ENCODE measurements at regions not wholly inside any gene's neighbourhood (a gene's known extent, or its start where the extent isn't known, plus 50 kb on each side); places are given as distances from the start of the nearest gene placed in this dataset.
"Not testable (repeated sequence)": the region's sequence is repeated elsewhere in the genome, so short reads cannot be mapped to it uniquely, and the experiment has no call there.

DNA sequence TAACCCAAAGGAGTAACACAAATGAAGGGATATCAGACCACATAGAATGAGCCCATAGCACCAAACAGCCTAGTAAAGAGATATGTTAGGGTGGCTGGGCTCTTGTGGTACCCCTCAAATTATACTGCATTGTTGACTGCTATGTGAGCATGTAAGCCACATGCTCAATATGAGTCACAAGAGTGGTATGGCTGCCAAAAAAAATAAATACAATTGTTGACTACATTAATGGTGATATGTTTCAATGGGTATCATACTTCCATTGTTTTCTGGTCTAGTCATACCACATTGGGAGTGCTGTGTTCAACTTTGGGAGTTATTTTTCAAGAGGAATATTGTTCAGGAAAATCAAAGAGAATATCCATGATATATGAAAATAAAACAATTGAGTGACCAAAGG is 162.4 kb upstream of the PIK3R1 start:
- Histone ChIP-seq H3K27me3 (no peaks in the 10 kb centered on the region), H3K36me3 (no peaks in the 10 kb centered on the region), H3K9me3 (peaks cover 20% of the 10 kb centered on the region), H3K27ac (no peak overlapping the region), H3K9ac (no peak overlapping the region), H3K4me2 (no peak overlapping the region), H4K20me1 (no peaks in the 10 kb centered on the region), H3K4me1 (no peaks in the 10 kb centered on the region), H3K4me3 (no peak overlapping the region)
- TF ChIP-seq Cebpa-rat (IDR thresholded peaks at IDR 0.05) = no peak

GRCh38 chr5:68049053-68049713 is 166.4 kb upstream of the PIK3R1 start:
- Histone ChIP-seq H3K36me3 (no peaks in the 10 kb centered on the region), H3K4me1 (no peaks in the 10 kb centered on the region), H3K27ac (no peak overlapping the region), H4K20me1 (no peaks in the 10 kb centered on the region), H3K9ac (no peak overlapping the region), H3K4me2 (no peak overlapping the region), H3K27me3 (no peaks in the 10 kb centered on the region), H3K4me3 (no peak overlapping the region), H3K9me3 (peaks cover 39% of the 10 kb centered on the region)
- TF ChIP-seq Cebpa-rat (IDR thresholded peaks at IDR 0.05) = no peak

DNA sequence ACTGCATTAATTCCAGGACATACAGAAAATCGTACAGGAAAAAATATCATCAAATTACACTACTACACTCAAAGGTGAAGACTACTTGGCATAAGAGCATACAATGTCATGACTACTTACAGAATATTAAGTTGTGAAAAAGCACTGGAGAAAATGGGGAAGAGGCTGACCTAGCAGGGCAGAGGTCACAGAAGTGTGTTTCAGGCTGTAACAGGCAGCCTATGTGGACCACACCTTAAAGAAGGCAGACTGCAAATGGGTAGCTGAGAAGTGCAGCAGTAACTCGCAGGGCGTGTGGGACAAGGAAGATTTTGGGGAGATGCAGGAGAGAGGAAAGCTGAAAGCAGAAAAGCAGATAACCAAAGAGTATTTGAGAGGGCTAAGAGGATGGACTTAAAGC is 167.0 kb upstream of the PIK3R1 start:
- Histone ChIP-seq H3K27me3 (no peaks in the 10 kb centered on the region), H3K9me3 (peaks cover 39% of the 10 kb centered on the region), H3K27ac (no peak overlapping the region), H3K4me1 (no peaks in the 10 kb centered on the region), H4K20me1 (no peaks in the 10 kb centered on the region), H3K9ac (no peak overlapping the region), H3K36me3 (no peaks in the 10 kb centered on the region), H3K4me3 (no peak overlapping the region), H3K4me2 (no peak overlapping the region)
- no peak for TF ChIP-seq Cebpa-rat (IDR thresholded peaks at IDR 0.05)

- not testable (repeated sequence) for H4K20me1 ChIP-seq, H3K9ac ChIP-seq, H3K27ac ChIP-seq, H3K4me2 ChIP-seq, H3K4me3 ChIP-seq, H3K27me3 ChIP-seq, H3K36me3 ChIP-seq, H3K4me1 ChIP-seq
- peaks cover 39% of the 10 kb centered on the region for H3K9me3 ChIP-seq
These were observed 167.5 kb upstream of the PIK3R1 start for GRCh38 chr5:68048054-68048453.

DNA sequence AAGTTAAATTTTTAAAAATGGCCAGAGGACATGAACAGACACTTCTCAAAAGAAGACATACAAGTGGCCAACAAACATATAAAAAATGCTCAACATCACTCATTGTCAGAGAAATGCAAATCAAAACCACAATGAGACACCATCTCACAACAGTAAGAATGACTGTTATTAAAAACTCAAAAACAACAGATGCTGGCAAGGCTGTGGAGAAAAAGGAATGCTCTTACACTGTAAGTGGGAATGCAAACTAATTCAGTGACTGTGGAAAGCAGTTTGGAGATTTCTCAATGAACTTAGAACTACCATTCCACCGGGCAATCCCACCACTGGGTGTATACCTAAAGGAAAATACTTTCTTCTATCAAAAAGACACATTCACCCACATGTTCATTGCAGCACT is 168.5 kb upstream of the PIK3R1 start:
- Histone ChIP-seq H3K9ac (no peak overlapping the region), H3K4me3 (no peak overlapping the region), H3K4me2 (no peak overlapping the region), H4K20me1 (no peaks in the 10 kb centered on the region), H3K27me3 (no peaks in the 10 kb centered on the region), H3K27ac (no peak overlapping the region), H3K9me3 (peaks cover 39% of the 10 kb centered on the region), H3K4me1 (peaks cover 14% of the 10 kb centered on the region), H3K36me3 (no peaks in the 10 kb centered on the region)
- no peak for TF ChIP-seq Cebpa-rat (IDR thresholded peaks at IDR 0.05)

DNA sequence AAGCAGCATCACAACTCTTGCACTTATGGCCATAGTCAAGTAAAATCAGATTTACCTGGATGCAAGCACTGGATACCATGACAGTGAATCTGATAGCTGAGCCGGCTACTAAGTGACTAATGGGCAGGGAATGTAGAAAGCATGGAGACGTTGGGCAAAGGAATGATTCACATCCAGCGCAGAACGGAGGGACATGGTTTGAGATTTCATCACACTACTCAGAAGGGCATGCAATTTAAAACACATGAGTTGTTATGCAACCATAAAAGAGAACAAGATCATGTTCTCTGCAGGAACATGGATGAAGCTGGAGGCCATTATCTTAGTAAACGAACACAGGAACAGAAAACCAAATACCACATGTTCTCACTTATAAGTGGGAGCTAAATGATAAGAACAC is 169.1 kb upstream of the PIK3R1 start:
- Histone ChIP-seq H3K9ac (no peak overlapping the region), H3K4me3 (no peak overlapping the region), H3K27ac (no peak overlapping the region), H3K4me1 (peaks cover 20% of the 10 kb centered on the region), H3K4me2 (no peak overlapping the region), H4K20me1 (no peaks in the 10 kb centered on the region), H3K9me3 (peaks cover 39% of the 10 kb centered on the region), H3K36me3 (no peaks in the 10 kb centered on the region), H3K27me3 (no peaks in the 10 kb centered on the region)
- TF ChIP-seq Cebpa-rat (IDR thresholded peaks at IDR 0.05) = no peak

DNA sequence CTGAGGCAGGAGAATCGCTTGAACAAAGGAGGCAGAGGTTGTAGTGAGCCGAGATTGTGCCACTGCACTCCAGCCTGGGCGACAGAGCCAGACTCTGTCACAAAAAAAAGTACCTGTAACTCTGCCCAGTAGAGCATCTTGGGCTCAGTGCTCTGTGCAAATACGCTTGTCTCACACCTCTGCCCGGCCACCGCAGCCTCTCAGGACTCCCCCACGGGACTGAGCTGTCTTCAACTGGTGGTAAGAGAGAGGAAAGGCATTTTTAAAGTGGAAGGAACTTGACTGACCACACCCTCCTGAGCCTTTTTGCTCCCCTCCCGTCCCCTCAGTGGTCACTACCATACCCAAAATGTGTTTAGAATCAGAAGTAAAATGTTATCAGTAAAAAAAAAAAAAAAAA is 174.3 kb upstream of the PIK3R1 start:
- no peaks in the 10 kb centered on the region for H3K36me3 ChIP-seq
- TF ChIP-seq Cebpa-rat (IDR thresholded peaks at IDR 0.05) = no peak

GRCh38 chr5:68037546-68037945 is 178.0 kb upstream of the PIK3R1 start:
- no peak overlapping the region for H3K27ac ChIP-seq
- no peaks in the 10 kb centered on the region for H3K27me3 ChIP-seq
- TF ChIP-seq Cebpa-rat (IDR thresholded peaks at IDR 0.05) = no peak
- H4K20me1 ChIP-seq = no peaks in the 10 kb centered on the region
- no peak overlapping the region for H3K9ac ChIP-seq
- no peak overlapping the region for H3K4me3 ChIP-seq
- H3K36me3 ChIP-seq = no peaks in the 10 kb centered on the region
- peaks cover 19% of the 10 kb centered on the region for H3K4me1 ChIP-seq
- no peak overlapping the region for H3K4me2 ChIP-seq
- H3K9me3 ChIP-seq = no peaks in the 10 kb centered on the region

More for the DNA sequence above, 174.3 kb upstream of the PIK3R1 start:
- Histone ChIP-seq H3K27ac (peak overlapping the region; percentile 74), H3K4me1 (peaks cover 28% of the 10 kb centered on the region), H3K4me2 (peak overlapping the region; percentile 66), H3K27me3 (no peaks in the 10 kb centered on the region), H4K20me1 (no peaks in the 10 kb centered on the region), H3K9me3 (peaks cover under 1% of the 10 kb centered on the region; the same call in 1 of the 2 replicates), H3K9ac (no peak overlapping the region), H3K4me3 (no peak overlapping the region)

DNA sequence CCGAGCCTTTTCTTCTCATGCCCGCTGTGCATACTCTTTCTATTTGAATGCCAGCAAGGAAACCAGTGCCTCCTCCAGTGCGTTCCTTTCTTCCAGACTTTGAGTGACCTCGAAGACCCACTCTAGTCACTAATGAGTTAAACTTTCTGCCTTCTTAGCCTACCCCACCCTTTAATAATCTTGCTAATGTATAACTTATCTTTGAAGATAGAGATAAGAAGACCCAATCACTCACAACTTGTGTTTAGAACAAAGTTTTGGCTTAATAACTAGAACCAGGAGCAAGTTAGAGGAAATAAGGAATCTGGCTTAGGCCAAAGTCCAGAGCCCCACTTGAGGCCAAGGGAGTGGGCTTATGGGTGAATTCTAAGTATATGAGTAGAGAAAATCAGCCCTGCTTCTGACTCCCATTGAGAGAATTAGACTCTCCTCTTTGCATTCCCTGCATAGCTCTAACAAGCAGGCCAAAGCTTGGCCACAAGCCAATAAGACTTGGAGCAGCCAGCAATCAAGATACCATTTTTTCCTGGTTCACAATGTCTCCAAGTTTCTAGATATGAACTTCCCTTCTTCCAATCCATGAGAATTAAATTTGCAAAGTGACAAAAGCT is 181.5 kb upstream of the PIK3R1 start:
- H3K4me2 ChIP-seq = no peak overlapping the region
- no peaks in the 10 kb centered on the region for H3K36me3 ChIP-seq
- H3K27me3 ChIP-seq = no peaks in the 10 kb centered on the region
- H4K20me1 ChIP-seq = no peaks in the 10 kb centered on the region
- no peaks in the 10 kb centered on the region for H3K9me3 ChIP-seq
- no peak overlapping the region for H3K9ac ChIP-seq
- H3K4me1 ChIP-seq = no peaks in the 10 kb centered on the region
- no peak for TF ChIP-seq Cebpa-rat (IDR thresholded peaks at IDR 0.05)
- no peak overlapping the region for H3K4me3 ChIP-seq
- no peak overlapping the region for H3K27ac ChIP-seq

DNA sequence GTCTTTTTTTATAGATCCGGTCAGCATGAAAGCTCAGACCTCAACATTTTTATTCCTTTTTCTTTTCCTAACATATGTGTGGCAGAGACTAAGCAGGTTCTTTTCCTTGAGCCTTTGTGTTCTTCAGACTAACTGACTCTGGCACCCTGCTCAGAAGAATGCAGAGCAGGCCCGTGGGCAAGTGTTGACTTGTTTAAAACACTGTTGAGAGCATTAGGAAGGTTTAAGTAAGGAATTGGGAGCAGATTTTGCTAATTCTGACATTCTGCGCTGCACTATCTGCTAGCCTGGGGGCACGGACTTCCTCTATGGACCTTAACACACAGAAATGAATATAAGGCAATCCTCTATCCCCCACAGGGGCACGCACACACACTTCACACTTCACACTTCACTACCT is 182.5 kb upstream of the PIK3R1 start:
- Histone ChIP-seq H3K4me3 (no peak overlapping the region), H3K27me3 (no peaks in the 10 kb centered on the region), H3K4me1 (no peaks in the 10 kb centered on the region), H4K20me1 (no peaks in the 10 kb centered on the region), H3K27ac (no peak overlapping the region), H3K9me3 (no peaks in the 10 kb centered on the region), H3K9ac (no peak overlapping the region), H3K36me3 (no peaks in the 10 kb centered on the region), H3K4me2 (no peak overlapping the region)
- no peak for TF ChIP-seq Cebpa-rat (IDR thresholded peaks at IDR 0.05)

Measured in BLaER1 (cell line).